HL-60 (cell line): ENCODE measurements at regions not wholly inside any gene's neighbourhood (a gene's known extent, or its start where the extent isn't known, plus 50 kb on each side); places are given as distances from the start of the nearest gene placed in this dataset.

Experiments used
- GABPA ChIP-seq: IDR thresholded peaks from 2 replicates; pipeline ENCODE4 v1.6.1; 2012; ENCODE audit warnings: low read depth
- REST ChIP-seq: IDR thresholded peaks from 2 replicates; pipeline ENCODE4 v1.6.1; 2012; ENCODE audit warnings: low read depth; ENCODE audit not compliant: insufficient replicate concordance
- TF ChIP-seq, protein P1 (sequence below): IDR thresholded peaks from one replicate; pipeline ENCODE4 v1.5.1; 2011; ENCODE audit warnings: low read length, control low read depth, inconsistent platforms; ENCODE audit not compliant: insufficient read depth

DNA sequence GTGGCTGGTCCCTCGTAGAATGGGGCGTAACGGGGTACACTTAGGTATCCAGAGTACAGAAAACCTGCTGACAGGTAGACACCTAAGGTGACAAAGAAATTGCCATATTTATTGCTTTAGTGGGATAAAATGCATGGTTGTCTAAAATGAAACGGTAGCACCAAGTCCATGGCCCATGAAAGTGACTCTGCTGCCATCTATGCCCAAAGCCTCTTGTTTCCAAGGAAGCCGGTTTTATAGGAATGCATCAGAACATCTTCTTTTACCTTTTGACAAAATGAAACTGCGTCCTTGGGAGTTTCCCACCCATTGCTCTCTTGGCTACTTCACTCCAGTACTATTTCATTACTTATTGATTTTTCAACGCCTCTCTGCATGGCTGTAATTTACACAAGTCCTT lies 151.3 kb upstream of the ZFHX3 start:
- TF ChIP-seq, protein P1, sequence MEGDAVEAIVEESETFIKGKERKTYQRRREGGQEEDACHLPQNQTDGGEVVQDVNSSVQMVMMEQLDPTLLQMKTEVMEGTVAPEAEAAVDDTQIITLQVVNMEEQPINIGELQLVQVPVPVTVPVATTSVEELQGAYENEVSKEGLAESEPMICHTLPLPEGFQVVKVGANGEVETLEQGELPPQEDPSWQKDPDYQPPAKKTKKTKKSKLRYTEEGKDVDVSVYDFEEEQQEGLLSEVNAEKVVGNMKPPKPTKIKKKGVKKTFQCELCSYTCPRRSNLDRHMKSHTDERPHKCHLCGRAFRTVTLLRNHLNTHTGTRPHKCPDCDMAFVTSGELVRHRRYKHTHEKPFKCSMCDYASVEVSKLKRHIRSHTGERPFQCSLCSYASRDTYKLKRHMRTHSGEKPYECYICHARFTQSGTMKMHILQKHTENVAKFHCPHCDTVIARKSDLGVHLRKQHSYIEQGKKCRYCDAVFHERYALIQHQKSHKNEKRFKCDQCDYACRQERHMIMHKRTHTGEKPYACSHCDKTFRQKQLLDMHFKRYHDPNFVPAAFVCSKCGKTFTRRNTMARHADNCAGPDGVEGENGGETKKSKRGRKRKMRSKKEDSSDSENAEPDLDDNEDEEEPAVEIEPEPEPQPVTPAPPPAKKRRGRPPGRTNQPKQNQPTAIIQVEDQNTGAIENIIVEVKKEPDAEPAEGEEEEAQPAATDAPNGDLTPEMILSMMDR, result no peak
- TF ChIP-seq REST (no peak), GABPA (no peak)
